ENCODE measurements at regions not wholly inside any gene's neighbourhood (a gene's known extent, or its start where the extent isn't known, plus 50 kb on each side); places are given as distances from the start of the nearest gene placed in this dataset.

DNA sequence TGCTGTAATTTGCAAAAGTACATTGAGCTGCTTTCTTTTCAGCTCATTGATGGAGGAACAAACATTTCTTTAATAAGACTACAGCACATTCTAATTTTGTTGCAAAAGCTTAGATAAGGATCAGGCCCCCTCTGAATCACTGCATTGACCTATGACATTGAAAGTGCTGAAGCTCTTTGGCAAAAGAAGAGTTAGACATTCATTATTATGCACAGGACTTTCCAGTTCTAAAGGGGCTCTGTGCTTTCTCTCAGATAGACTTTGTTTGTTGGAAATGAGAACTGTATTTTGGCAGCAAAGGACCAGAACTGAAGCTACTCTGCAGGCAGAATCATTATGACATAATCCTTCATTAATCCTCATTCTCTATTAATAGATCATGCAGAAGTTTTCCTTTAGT is 252.9 kb upstream of the SOX2 start:
- TF ChIP-seq, protein P1, sequence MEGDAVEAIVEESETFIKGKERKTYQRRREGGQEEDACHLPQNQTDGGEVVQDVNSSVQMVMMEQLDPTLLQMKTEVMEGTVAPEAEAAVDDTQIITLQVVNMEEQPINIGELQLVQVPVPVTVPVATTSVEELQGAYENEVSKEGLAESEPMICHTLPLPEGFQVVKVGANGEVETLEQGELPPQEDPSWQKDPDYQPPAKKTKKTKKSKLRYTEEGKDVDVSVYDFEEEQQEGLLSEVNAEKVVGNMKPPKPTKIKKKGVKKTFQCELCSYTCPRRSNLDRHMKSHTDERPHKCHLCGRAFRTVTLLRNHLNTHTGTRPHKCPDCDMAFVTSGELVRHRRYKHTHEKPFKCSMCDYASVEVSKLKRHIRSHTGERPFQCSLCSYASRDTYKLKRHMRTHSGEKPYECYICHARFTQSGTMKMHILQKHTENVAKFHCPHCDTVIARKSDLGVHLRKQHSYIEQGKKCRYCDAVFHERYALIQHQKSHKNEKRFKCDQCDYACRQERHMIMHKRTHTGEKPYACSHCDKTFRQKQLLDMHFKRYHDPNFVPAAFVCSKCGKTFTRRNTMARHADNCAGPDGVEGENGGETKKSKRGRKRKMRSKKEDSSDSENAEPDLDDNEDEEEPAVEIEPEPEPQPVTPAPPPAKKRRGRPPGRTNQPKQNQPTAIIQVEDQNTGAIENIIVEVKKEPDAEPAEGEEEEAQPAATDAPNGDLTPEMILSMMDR (IDR thresholded peaks at IDR 0.05; ENCODE audit: low read depth, low read length), result no peak
- Histone ChIP-seq H3K9me3 (ENCODE audit: low read depth) (no peaks in the 10 kb centered on the region), H3K4me1 (ENCODE audit: low read depth) (no peaks in the 10 kb centered on the region), H3K27me3 (no peaks in the 10 kb centered on the region), H3K36me3 (no peaks in the 10 kb centered on the region), H3K4me3 (no peak overlapping the region), H3K27ac (no peak overlapping the region)
- no peak for DNase-seq (ENCODE audit: low read depth in 1 of 2, low spot score in 1 of 2)

GRCh38 chr3:181457756-181458155 is 254.0 kb upstream of the SOX2 start:
- DNase-seq (ENCODE audit: low read depth in 1 of 2, low spot score in 1 of 2), result no peak
- no peaks in the 10 kb centered on the region for H3K9me3 ChIP-seq (ENCODE audit: low read depth)
- no peaks in the 10 kb centered on the region for H3K27me3 ChIP-seq
- no peaks in the 10 kb centered on the region for H3K4me1 ChIP-seq (ENCODE audit: low read depth)
- no peak overlapping the region for H3K27ac ChIP-seq
- no peak overlapping the region for H3K4me3 ChIP-seq
- TF ChIP-seq, protein P1 (IDR thresholded peaks at IDR 0.05; ENCODE audit: low read depth, low read length), result no peak
- no peaks in the 10 kb centered on the region for H3K36me3 ChIP-seq

DNA sequence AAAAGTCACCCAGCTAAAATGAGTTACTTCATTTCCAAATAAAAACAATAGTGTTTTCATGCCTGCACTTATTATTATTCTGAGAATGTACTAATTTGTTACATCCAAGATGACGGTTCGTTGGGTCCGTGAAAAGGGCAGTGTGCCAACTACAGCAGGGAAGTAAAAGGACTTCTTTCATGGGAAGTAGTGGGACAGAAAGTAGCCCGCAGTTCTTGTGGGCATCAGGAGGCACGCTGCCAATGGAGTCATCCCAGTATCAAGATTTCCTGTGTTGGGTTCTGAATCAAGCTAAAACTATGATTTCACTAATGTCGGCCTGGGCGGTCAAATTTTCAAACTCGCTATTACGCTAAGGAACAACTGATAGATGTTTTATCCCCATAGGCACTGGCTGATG is 254.5 kb upstream of the SOX2 start:
- no peaks in the 10 kb centered on the region for H3K9me3 ChIP-seq (ENCODE audit: low read depth)
- H3K4me1 ChIP-seq (ENCODE audit: low read depth), result no peaks in the 10 kb centered on the region
- TF ChIP-seq, protein P1 (IDR thresholded peaks at IDR 0.05; ENCODE audit: low read depth, low read length), result no peak
- no peaks in the 10 kb centered on the region for H3K36me3 ChIP-seq
- H3K27me3 ChIP-seq, result no peaks in the 10 kb centered on the region
- DNase-seq (ENCODE audit: low read depth in 1 of 2, low spot score in 1 of 2), result no peak
- no peak overlapping the region for H3K27ac ChIP-seq
- no peak overlapping the region for H3K4me3 ChIP-seq

GRCh38 chr3:181455276-181455675 is 256.4 kb upstream of the SOX2 start:
- Histone ChIP-seq H3K27ac (no peak overlapping the region), H3K4me3 (no peak overlapping the region), H3K36me3 (no peaks in the 10 kb centered on the region), H3K4me1 (ENCODE audit: low read depth) (no peaks in the 10 kb centered on the region), H3K27me3 (no peaks in the 10 kb centered on the region), H3K9me3 (ENCODE audit: low read depth) (no peaks in the 10 kb centered on the region)
- DNase-seq (ENCODE audit: low read depth in 1 of 2, low spot score in 1 of 2), result no peak
- TF ChIP-seq, protein P1 (IDR thresholded peaks at IDR 0.05; ENCODE audit: low read depth, low read length), result no peak

GRCh38 chr3:181454451-181455027 is 257.2 kb upstream of the SOX2 start:
- TF ChIP-seq, protein P1 (IDR thresholded peaks at IDR 0.05; ENCODE audit: low read depth, low read length), result no peak
- Histone ChIP-seq H3K27me3 (no peaks in the 10 kb centered on the region), H3K4me1 (ENCODE audit: low read depth) (no peaks in the 10 kb centered on the region), H3K27ac (no peak overlapping the region), H3K36me3 (no peaks in the 10 kb centered on the region), H3K9me3 (ENCODE audit: low read depth) (no peaks in the 10 kb centered on the region), H3K4me3 (no peak overlapping the region)
- no peak for DNase-seq (ENCODE audit: low read depth in 1 of 2, low spot score in 1 of 2)

DNA sequence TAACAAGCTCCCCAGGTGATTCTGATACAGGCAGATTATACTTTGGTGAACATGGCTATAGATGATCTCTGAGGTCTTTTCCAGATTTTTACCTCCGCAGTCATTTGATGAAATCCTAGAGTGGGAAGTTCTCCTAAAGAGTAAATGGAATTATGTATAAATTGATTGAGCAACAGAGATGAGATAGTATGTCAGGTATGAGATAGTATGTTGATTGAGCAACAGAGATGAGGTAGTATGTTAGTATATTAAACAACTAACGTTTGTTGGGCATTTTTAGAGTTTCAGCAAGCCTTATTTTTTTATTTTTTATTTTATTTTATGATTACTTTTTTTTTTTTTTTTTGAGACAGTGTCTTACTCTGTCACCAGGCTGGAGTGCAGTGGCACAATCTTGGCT is 265.0 kb upstream of the SOX2 start:
- TF ChIP-seq, protein P1 (IDR thresholded peaks at IDR 0.05; ENCODE audit: low read depth, low read length), result no peak
- DNase-seq (ENCODE audit: low read depth in 1 of 2, low spot score in 1 of 2), result no peak
- no peak overlapping the region for H3K4me3 ChIP-seq
- H3K9me3 ChIP-seq (ENCODE audit: low read depth), result no peaks in the 10 kb centered on the region
- no peak overlapping the region for H3K27ac ChIP-seq
- no peaks in the 10 kb centered on the region for H3K27me3 ChIP-seq
- H3K36me3 ChIP-seq, result no peaks in the 10 kb centered on the region
- no peaks in the 10 kb centered on the region for H3K4me1 ChIP-seq (ENCODE audit: low read depth)

All from cardiac muscle cell (in vitro differentiated cells and primary cell).